Astrocyte of the spinal cord (primary cell): ENCODE measurements at regions not wholly inside any gene's neighbourhood (a gene's known extent, or its start where the extent isn't known, plus 50 kb on each side); places are given as distances from the start of the nearest gene placed in this dataset.

Experiments
- DNase-seq: peaks from one replicate; pipeline ENCODE4 v3.0.0; 2011; ENCODE audit warnings: low read depth, low spot score
- H3K4me3 ChIP-seq: 2 replicates; pipeline ENCODE4 v1.5.1; 2011; ENCODE audit warnings: low read depth, mild to moderate bottlenecking, low read length, moderate library complexity
- CTCF ChIP-seq: IDR thresholded peaks from 2 replicates; pipeline ENCODE4 v1.5.1; 2012; ENCODE audit warnings: low read depth, mild to moderate bottlenecking, low read length, inconsistent platforms
- in situ Hi-C: cut with HindIII; loops from 2 replicates; pipeline ENCODE4 v1.10.0; 2017; ENCODE audit warnings: low sequenced_read_pairs

- DNase-seq = no peak
- H3K4me3 ChIP-seq = no peak overlapping the region
- TF ChIP-seq CTCF = no peak
- in situ Hi-C loops = no loop called here
Observed at GRCh38 chr5:27377626-27378025, 339.2 kb upstream of the CDH9 start.

GRCh38 chr5:27353970-27354369 is 315.6 kb upstream of the CDH9 start:
- in situ Hi-C loops = no loop called here
- H3K4me3 ChIP-seq = no peak overlapping the region
- TF ChIP-seq CTCF = no peak
- DNase-seq = no peak

- DNase-seq = no peak
- H3K4me3 ChIP-seq = no peak overlapping the region
- in situ Hi-C loops = no loop called here
- TF ChIP-seq CTCF = no peak
Observed at GRCh38 chr5:27353540-27353939, 315.2 kb upstream of the CDH9 start.

DNA sequence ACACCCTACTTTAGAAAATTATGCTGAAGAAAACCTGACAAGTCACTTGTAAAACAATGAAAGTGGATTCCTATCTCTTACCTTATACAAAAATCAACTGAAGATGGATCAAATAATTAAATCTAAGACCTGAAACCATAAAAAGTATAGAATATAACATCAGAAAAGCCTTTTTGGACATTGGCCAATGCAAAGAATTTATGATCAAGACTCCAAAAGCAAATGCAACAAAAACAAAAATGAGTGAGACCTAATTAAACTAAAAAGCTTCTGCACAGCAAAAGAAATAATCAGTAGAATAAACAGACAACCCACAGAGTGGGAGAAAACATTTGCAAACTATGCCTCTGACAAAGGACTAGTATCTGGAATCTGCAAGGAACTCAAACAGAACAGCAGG is 303.0 kb upstream of the CDH9 start:
- no peak overlapping the region for H3K4me3 ChIP-seq
- DNase-seq = no peak
- no peak for TF ChIP-seq CTCF
- in situ Hi-C loops = no loop called here

DNA sequence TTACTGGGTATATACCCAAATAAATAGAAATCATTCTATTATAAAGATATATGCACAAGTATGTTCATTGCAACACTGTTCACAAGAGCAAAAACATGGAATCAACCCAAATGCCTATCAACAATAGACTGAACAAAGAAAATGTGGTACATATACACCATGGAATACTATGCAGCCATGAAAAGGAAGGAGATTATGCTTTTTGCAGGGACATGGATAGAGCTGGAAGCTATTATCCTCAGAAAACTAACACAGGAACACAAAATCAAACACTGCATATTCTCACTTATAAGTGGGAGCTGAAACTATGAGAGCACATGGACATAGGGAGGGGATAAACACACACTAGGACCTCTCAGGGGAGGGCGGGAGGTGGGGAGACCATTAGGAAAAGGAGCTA is 298.4 kb upstream of the CDH9 start:
- no peak for TF ChIP-seq CTCF
- no peak for DNase-seq
- in situ Hi-C loops = no loop called here
- no peak overlapping the region for H3K4me3 ChIP-seq

DNA sequence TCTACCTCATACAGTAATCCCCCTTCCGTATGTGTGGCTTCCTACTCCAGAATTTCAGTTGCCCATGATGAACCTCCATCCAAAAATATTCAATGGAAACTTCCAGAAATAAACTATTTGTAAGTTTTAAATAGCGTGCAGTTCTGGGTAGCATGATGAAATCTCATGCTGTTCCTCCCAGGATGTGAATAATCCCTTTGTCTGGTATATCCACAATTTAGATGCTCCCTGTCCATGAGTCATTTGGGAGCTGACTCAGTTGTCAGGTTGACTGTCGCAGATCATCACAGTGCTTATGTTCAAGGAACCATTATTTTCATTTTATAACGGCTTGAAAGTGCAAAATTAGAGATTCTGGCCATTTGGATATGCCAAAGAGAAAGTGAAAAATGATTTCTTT is 290.1 kb upstream of the CDH9 start:
- peak; percentile 84 for DNase-seq
- no peak for TF ChIP-seq CTCF
- no peak overlapping the region for H3K4me3 ChIP-seq
- in situ Hi-C loops = no loop called here

GRCh38 chr5:27325513-27325912 is 287.1 kb upstream of the CDH9 start:
- peak; percentile 57 for DNase-seq
- H3K4me3 ChIP-seq = no peak overlapping the region
- in situ Hi-C loops = no loop called here
- TF ChIP-seq CTCF = no peak
